GM23338 (cell line): ENCODE measurements at regions not wholly inside any gene's neighbourhood (a gene's known extent, or its start where the extent isn't known, plus 50 kb on each side); places are given as distances from the start of the nearest gene placed in this dataset.

ENCODE experiments used
- ATAC-seq: fragments of 200-7000 bp; cut with Tn5 transposase; 3 replicates; pipeline ENCODE4 v1.9.1; 2020
- DNase-seq: peaks from one replicate; pipeline ENCODE4 v3.0.0-alpha.2; 2015; ENCODE audit warnings: low spot score
- H2AFZ ChIP-seq: fragments of 200-600 bp; sonication (generic); 2 replicates; pipeline ENCODE4 v1.8.0; 2016; ENCODE audit warnings: antibody characterized with exemption, mild to moderate bottlenecking, moderate library complexity
- H3F3A ChIP-seq: fragments of 200-600 bp; sonication (generic); replicated peaks from 2 replicates; pipeline ENCODE4 v1.8.0; 2017; ENCODE audit warnings: antibody characterized with exemption, mixed run types, low read depth
- H3K27ac ChIP-seq: fragments of 200-600 bp; sonication (generic); 2 replicates; pipeline ENCODE4 v1.6.1; 2016; ENCODE audit warnings: low read depth
- H3K27me3 ChIP-seq: fragments of 200-600 bp; sonication (generic); 2 replicates; pipeline ENCODE4 v1.8.0; 2016; ENCODE audit warnings: mild to moderate bottlenecking, mixed run types, moderate library complexity; ENCODE audit not compliant: insufficient read depth
- H3K36me3 ChIP-seq: fragments of 200-600 bp; sonication (generic); 2 replicates; pipeline ENCODE4 v1.8.0; 2016; ENCODE audit warnings: mild to moderate bottlenecking; ENCODE audit not compliant: insufficient read depth
- H3K4me1 ChIP-seq: fragments of 200-600 bp; sonication (generic); 2 replicates; pipeline ENCODE4 v1.8.0; 2016; ENCODE audit warnings: mild to moderate bottlenecking, moderate library complexity; ENCODE audit not compliant: insufficient read depth
- H3K4me2 ChIP-seq: fragments of 200-600 bp; sonication (generic); 2 replicates; pipeline ENCODE4 v1.7.1; 2017; ENCODE audit warnings: mixed run types
- H3K4me3 ChIP-seq: fragments of 200-600 bp; sonication (generic); 2 replicates; pipeline ENCODE4 v1.6.1; 2016; ENCODE audit warnings: mixed run types
- H3K79me2 ChIP-seq: fragments of 200-600 bp; sonication (generic); replicated peaks from 2 replicates; pipeline ENCODE4 v1.8.0; 2017; ENCODE audit warnings: mild to moderate bottlenecking; ENCODE audit not compliant: insufficient read depth
- H3K9me2 ChIP-seq: fragments of 200-600 bp; sonication (generic); 2 replicates; pipeline ENCODE4 v1.8.0; 2017; ENCODE audit not compliant: insufficient read depth
- H4K20me1 ChIP-seq: fragments of 200-600 bp; sonication (generic); replicated peaks from 2 replicates; pipeline ENCODE4 v1.8.0; 2017; ENCODE audit warnings: mild to moderate bottlenecking; ENCODE audit not compliant: insufficient read depth
- H3K27ac Mint-ChIP-seq: 2 replicates; pipeline ENCODE4 v1.8.0; 2020; ENCODE audit warnings: inconsistent platforms, mild to moderate bottlenecking, moderate library complexity, mixed read lengths
- H3K27me3 Mint-ChIP-seq: 3 replicates; pipeline ENCODE4 v1.8.0; 2022; ENCODE audit warnings: low read depth, mild to moderate bottlenecking, moderate library complexity, mixed read lengths, inconsistent platforms; ENCODE audit not compliant: insufficient read depth, poor library complexity
- H3K36me3 Mint-ChIP-seq: 3 replicates; pipeline ENCODE4 v1.8.0; 2021; ENCODE audit warnings: low read depth, mild to moderate bottlenecking, inconsistent platforms, moderate library complexity, mixed read lengths
- H3K4me1 Mint-ChIP-seq: 3 replicates; pipeline ENCODE4 v1.8.0; 2020; ENCODE audit warnings: mild to moderate bottlenecking, inconsistent platforms, mixed read lengths
- H3K4me3 Mint-ChIP-seq: 3 replicates; pipeline ENCODE4 v1.8.0; 2021; ENCODE audit warnings: moderate library complexity, mild to moderate bottlenecking, inconsistent platforms, mixed read lengths
- H3K9me3 Mint-ChIP-seq: 3 replicates; pipeline ENCODE4 v1.8.0; 2020; ENCODE audit warnings: moderate library complexity, mild to moderate bottlenecking, inconsistent platforms, mixed read lengths
- CTCF ChIP-seq, 2 experiments: fragments of 200-600 bp in 1 of 2; sonication (generic) in 1 of 2; conservative IDR thresholded peaks; 2 replicates each; pipeline versions ENCODE4 v1.5.1 to v1.6.1; 2016 to 2017; ENCODE audit warnings: antibody characterized with exemption in 2 of 2, low read depth in 2 of 2, mild to moderate bottlenecking in 2 of 2, moderate library complexity in 1 of 2
- EZH2 ChIP-seq: fragments of 200-600 bp; sonication (generic); IDR thresholded peaks from one replicate; pipeline ENCODE4 v1.8.0; 2017; ENCODE audit warnings: antibody characterized with exemption, mild to moderate bottlenecking, low read depth; ENCODE audit not compliant: unreplicated experiment
- REST ChIP-seq: IDR thresholded peaks from one replicate; pipeline ENCODE4 v1.6.1; 2018; ENCODE audit warnings: antibody characterized with exemption; ENCODE audit not compliant: unreplicated experiment
- ZNF114 ChIP-seq: fragments of 250-450 bp; sonication (Bioruptor Pico); IDR thresholded peaks from 2 replicates; pipeline ENCODE4 v1.5.0; 2020; ENCODE audit warnings: mild to moderate bottlenecking, moderate library complexity
- ZNF331 ChIP-seq: fragments of 250-450 bp; sonication (Bioruptor Pico); IDR thresholded peaks from 2 replicates; pipeline ENCODE4 v1.5.0; 2020; ENCODE audit warnings: low read depth, mild to moderate bottlenecking, moderate library complexity
- TF ChIP-seq, protein P1 (sequence below): fragments of 250-450 bp; sonication (Bioruptor Pico); IDR thresholded peaks from 2 replicates; pipeline ENCODE4 v1.5.0; 2020; ENCODE audit warnings: mild to moderate bottlenecking, moderate library complexity

GRCh38 chr2:180682871-180683270 lies 297.5 kb upstream of the UBE2E3 start (continued):
- TF ChIP-seq ZNF331 (CRISPR knock-in tag): no peak
- no peak for TF ChIP-seq EZH2
- TF ChIP-seq REST: no peak
- no peak for TF ChIP-seq CTCF (conservative IDR thresholded peaks at IDR 0.05; ENCODE audit: low read depth in 2 of 2)

- H2AFZ ChIP-seq: no peak overlapping the region
- H3K36me3 Mint-ChIP-seq: no peaks in the 10 kb centered on the region
- H3K9me3 Mint-ChIP-seq: no peaks in the 10 kb centered on the region
- peaks cover 24% of the 10 kb centered on the region for H3K4me1 Mint-ChIP-seq
- peaks cover 2% of the 10 kb centered on the region for H3K27me3 Mint-ChIP-seq
- H3K79me2 ChIP-seq: no peaks in the 10 kb centered on the region
- ATAC-seq: peak; percentile 99
- no peaks in the 10 kb centered on the region for H3K27me3 ChIP-seq
- H3K27ac Mint-ChIP-seq: no peak overlapping the region
- no peaks in the 10 kb centered on the region for H3K9me2 ChIP-seq
- H3K27ac ChIP-seq: no peak overlapping the region
- H3K4me3 ChIP-seq: no peak overlapping the region
- DNase-seq: peak; percentile 57
- no peaks in the 10 kb centered on the region for H4K20me1 ChIP-seq
- H3K4me2 ChIP-seq: peak overlapping the region; percentile 58
- no peaks in the 10 kb centered on the region for H3F3A ChIP-seq
- H3K4me3 Mint-ChIP-seq: no peak overlapping the region; the same call in 1 of the 3 replicates
- H3K36me3 ChIP-seq: no peaks in the 10 kb centered on the region
- peaks cover 20% of the 10 kb centered on the region for H3K4me1 ChIP-seq
- TF ChIP-seq ZNF114 (CRISPR knock-in tag) (no peak), ZNF331 (CRISPR knock-in tag) (0 out of 2 replicates have a peak, but pooled peaks have one; percentile 46)
- TF ChIP-seq, protein P1, sequence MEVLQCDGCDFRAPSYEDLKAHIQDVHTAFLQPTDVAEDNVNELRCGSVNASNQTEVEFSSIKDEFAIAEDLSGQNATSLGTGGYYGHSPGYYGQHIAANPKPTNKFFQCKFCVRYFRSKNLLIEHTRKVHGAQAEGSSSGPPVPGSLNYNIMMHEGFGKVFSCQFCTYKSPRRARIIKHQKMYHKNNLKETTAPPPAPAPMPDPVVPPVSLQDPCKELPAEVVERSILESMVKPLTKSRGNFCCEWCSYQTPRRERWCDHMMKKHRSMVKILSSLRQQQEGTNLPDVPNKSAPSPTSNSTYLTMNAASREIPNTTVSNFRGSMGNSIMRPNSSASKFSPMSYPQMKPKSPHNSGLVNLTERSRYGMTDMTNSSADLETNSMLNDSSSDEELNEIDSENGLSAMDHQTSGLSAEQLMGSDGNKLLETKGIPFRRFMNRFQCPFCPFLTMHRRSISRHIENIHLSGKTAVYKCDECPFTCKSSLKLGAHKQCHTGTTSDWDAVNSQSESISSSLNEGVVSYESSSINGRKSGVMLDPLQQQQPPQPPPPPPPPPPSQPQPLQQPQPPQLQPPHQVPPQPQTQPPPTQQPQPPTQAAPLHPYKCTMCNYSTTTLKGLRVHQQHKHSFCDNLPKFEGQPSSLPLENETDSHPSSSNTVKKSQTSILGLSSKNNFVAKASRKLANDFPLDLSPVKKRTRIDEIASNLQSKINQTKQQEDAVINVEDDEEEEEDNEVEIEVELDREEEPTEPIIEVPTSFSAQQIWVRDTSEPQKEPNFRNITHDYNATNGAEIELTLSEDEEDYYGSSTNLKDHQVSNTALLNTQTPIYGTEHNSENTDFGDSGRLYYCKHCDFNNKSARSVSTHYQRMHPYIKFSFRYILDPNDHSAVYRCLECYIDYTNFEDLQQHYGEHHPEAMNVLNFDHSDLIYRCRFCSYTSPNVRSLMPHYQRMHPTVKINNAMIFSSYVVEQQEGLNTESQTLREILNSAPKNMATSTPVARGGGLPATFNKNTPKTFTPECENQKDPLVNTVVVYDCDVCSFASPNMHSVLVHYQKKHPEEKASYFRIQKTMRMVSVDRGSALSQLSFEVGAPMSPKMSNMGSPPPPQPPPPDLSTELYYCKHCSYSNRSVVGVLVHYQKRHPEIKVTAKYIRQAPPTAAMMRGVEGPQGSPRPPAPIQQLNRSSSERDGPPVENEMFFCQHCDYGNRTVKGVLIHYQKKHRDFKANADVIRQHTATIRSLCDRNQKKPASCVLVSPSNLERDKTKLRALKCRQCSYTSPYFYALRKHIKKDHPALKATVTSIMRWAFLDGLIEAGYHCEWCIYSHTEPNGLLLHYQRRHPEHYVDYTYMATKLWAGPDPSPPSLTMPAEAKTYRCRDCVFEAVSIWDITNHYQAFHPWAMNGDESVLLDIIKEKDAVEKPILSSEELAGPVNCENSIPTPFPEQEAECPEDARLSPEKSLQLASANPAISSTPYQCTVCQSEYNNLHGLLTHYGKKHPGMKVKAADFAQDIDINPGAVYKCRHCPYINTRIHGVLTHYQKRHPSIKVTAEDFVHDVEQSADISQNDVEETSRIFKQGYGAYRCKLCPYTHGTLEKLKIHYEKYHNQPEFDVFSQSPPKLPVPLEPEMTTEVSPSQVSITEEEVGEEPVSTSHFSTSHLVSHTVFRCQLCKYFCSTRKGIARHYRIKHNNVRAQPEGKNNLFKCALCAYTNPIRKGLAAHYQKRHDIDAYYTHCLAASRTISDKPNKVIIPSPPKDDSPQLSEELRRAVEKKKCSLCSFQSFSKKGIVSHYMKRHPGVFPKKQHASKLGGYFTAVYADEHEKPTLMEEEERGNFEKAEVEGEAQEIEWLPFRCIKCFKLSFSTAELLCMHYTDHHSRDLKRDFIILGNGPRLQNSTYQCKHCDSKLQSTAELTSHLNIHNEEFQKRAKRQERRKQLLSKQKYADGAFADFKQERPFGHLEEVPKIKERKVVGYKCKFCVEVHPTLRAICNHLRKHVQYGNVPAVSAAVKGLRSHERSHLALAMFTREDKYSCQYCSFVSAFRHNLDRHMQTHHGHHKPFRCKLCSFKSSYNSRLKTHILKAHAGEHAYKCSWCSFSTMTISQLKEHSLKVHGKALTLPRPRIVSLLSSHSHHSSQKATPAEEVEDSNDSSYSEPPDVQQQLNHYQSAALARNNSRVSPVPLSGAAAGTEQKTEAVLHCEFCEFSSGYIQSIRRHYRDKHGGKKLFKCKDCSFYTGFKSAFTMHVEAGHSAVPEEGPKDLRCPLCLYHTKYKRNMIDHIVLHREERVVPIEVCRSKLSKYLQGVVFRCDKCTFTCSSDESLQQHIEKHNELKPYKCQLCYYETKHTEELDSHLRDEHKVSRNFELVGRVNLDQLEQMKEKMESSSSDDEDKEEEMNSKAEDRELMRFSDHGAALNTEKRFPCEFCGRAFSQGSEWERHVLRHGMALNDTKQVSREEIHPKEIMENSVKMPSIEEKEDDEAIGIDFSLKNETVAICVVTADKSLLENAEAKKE (CRISPR knock-in tag): peak; percentile 96
Observed at GRCh38 chr2:180679693-180680092, 300.7 kb upstream of the UBE2E3 start.
